ENCODE measurements at regions not wholly inside any gene's neighbourhood (a gene's known extent, or its start where the extent isn't known, plus 50 kb on each side); places are given as distances from the start of the nearest gene placed in this dataset.

DNA sequence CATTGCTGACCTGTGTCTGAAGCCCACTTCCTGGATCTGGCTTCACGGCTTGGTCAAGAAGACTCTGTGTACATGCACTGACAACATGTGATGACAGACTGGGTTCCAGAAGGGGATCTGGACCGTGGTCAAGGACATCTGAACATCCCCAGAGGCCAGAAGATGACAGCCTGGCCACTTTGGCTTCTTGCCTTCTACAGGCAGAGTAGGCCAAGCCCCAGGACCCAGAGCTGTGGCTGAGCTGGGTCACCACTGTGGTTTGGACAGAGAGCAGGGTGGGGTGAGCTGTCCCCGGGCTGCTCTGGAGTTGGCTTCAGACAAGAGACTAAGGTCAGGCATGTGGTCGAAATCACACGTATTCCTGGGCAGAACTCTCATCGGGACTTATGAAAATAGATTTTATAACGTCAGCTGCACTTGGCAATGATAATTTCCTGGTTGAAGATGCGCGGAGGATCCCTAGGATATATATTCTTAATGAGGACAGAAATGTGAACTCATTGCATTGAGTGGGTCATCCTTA, 114.1 kb upstream of the FRMD4B start (continued):
- TF ChIP-seq GATAD2B (conservative IDR thresholded peaks at IDR 0.05; ENCODE audit: low read depth) = no peak

DNA sequence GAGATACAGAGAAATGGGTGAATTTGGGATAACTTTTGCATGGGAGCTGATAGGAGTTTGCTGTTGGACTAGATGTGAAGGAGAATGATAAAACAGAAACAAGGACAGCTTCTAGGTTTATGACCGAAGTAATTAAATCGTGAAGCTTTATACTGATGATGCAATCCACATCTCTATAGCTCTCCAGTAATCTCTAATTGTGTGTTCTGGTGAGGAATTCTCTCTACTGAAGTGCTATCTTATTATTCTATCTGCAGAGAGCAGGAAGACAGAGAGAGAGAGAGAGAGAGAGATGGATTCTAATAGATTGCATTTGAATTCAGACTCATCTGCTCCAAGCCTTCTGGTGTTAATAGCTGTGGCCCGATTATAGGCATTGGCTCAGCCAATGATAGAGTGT, 113.5 kb upstream of the FRMD4B start:
- ChIA-PET SMC1A (ENCODE audit: uncharacterized antibody, unreplicated experiment) (no interaction called here), POLR2A (no interaction called here), CTCF (interaction anchor here (0.9 kb wide), 1 partner anchor 44 kb away, joined by 3 read pairs; no protein-coding TSS in a partner anchor), RAD21 (ENCODE audit: unreplicated experiment) (no interaction called here)
- Histone ChIP-seq H3K4me2 (ENCODE audit: control insufficient read depth, insufficient read depth) (no peak overlapping the region), H4K20me1 (ENCODE audit: control insufficient read depth, insufficient read depth) (no peaks in the 10 kb centered on the region), H3K27ac (ENCODE audit: control insufficient read depth, insufficient read depth) (no peak overlapping the region), H3K79me2 (ENCODE audit: control insufficient read depth, insufficient read depth, low read length) (no peaks in the 10 kb centered on the region), H3K9me3 (replicated peaks; ENCODE audit: control insufficient read depth, insufficient read depth, low read length) (no peaks in the 10 kb centered on the region), H3K4me1 (ENCODE audit: control insufficient read depth, insufficient read depth, low read length) (no peaks in the 10 kb centered on the region), H3K36me3 (ENCODE audit: control insufficient read depth in 2 of 2, insufficient read depth in 2 of 2, low read length in 1 of 2) (no peaks in the 10 kb centered on the region), H3K27me3 (replicated peaks in 1 of 2; ENCODE audit: control insufficient read depth in 2 of 2, insufficient read depth in 2 of 2, low read length in 1 of 2) (no peaks in the 10 kb centered on the region; a peak in 1 of 4 replicates), H3K9ac (ENCODE audit: control insufficient read depth, insufficient read depth, low read length) (no peak overlapping the region), H2AFZ (ENCODE audit: control insufficient read depth, low read depth, low read length) (no peak overlapping the region), H3K4me3 (no peak overlapping the region)
- TF ChIP-seq EP300 (IDR thresholded peaks at IDR 0.05; ENCODE audit: borderline replicate concordance in 1 of 2, control insufficient read depth in 1 of 2, low read depth in 2 of 2, low read length in 2 of 2) (no peak), CHD1 (IDR thresholded peaks at IDR 0.05; ENCODE audit: low read depth, low read length) (no peak), ZNF217 (IDR thresholded peaks at IDR 0.05) (no peak), NR2C1 (IDR thresholded peaks at IDR 0.05) (no peak), FOXK2 (IDR thresholded peaks at IDR 0.05) (no peak), IRF4 (IDR thresholded peaks at IDR 0.05; ENCODE audit: low read depth, low read length) (no peak), NFYB (IDR thresholded peaks at IDR 0.05; ENCODE audit: insufficient read depth, low read depth, low read length) (no peak), FOXM1 (IDR thresholded peaks at IDR 0.05; ENCODE audit: low read depth, low read length) (no peak), NR2C2 (IDR thresholded peaks at IDR 0.05; ENCODE audit: borderline replicate concordance, control insufficient read depth, insufficient read length, low read depth) (no peak), ZSCAN29 (IDR thresholded peaks at IDR 0.05) (no peak), SMAD5 (IDR thresholded peaks at IDR 0.05; ENCODE audit: low read depth) (no peak)
- TF ChIP-seq, protein P1, sequence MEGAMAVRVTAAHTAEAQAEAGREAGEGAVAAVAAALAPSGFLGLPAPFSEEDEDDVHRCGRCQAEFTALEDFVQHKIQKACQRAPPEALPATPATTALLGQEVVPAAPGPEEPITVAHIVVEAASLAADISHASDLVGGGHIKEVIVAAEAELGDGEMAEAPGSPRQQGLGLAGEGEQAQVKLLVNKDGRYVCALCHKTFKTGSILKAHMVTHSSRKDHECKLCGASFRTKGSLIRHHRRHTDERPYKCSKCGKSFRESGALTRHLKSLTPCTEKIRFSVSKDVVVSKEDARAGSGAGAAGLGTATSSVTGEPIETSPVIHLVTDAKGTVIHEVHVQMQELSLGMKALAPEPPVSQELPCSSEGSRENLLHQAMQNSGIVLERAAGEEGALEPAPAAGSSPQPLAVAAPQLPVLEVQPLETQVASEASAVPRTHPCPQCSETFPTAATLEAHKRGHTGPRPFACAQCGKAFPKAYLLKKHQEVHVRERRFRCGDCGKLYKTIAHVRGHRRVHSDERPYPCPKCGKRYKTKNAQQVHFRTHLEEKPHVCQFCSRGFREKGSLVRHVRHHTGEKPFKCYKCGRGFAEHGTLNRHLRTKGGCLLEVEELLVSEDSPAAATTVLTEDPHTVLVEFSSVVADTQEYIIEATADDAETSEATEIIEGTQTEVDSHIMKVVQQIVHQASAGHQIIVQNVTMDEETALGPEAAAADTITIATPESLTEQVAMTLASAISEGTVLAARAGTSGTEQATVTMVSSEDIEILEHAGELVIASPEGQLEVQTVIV (IDR thresholded peaks at IDR 0.05; ENCODE audit: borderline replicate concordance, partially characterized antibody) = no peak
- TF ChIP-seq, protein P2, sequence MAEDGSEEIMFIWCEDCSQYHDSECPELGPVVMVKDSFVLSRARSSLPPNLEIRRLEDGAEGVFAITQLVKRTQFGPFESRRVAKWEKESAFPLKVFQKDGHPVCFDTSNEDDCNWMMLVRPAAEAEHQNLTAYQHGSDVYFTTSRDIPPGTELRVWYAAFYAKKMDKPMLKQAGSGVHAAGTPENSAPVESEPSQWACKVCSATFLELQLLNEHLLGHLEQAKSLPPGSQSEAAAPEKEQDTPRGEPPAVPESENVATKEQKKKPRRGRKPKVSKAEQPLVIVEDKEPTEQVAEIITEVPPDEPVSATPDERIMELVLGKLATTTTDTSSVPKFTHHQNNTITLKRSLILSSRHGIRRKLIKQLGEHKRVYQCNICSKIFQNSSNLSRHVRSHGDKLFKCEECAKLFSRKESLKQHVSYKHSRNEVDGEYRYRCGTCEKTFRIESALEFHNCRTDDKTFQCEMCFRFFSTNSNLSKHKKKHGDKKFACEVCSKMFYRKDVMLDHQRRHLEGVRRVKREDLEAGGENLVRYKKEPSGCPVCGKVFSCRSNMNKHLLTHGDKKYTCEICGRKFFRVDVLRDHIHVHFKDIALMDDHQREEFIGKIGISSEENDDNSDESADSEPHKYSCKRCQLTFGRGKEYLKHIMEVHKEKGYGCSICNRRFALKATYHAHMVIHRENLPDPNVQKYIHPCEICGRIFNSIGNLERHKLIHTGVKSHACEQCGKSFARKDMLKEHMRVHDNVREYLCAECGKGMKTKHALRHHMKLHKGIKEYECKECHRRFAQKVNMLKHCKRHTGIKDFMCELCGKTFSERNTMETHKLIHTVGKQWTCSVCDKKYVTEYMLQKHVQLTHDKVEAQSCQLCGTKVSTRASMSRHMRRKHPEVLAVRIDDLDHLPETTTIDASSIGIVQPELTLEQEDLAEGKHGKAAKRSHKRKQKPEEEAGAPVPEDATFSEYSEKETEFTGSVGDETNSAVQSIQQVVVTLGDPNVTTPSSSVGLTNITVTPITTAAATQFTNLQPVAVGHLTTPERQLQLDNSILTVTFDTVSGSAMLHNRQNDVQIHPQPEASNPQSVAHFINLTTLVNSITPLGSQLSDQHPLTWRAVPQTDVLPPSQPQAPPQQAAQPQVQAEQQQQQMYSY (CRISPR knock-in tag; IDR thresholded peaks at IDR 0.05) = no peak
- in situ Hi-C loops (cut with MboI) (no loop called here), intact Hi-C loops (cut with micrococcal nuclease; ENCODE audit: unreplicated experiment) (no loop called here)
- no peak for DNase-seq (ENCODE audit: low read depth, low spot score)
- 55% methylated on average over 3 of the region's 3 CpGs for WGBS (ENCODE audit: insufficient coverage, insufficient replicate concordance, low lambda C conversion rate, missing lambda C conversion rate)
- no TSS peak for BruUV-seq (replicated peaks)
- no peak for FAIRE-seq
- no peak for ATAC-seq
